HG03520 (cell line): ENCODE measurements at regions not wholly inside any gene's neighbourhood (a gene's known extent, or its start where the extent isn't known, plus 50 kb on each side); places are given as distances from the start of the nearest gene placed in this dataset.
"Not testable (repeated sequence)": the region's sequence is repeated elsewhere in the genome, so short reads cannot be mapped to it uniquely, and the experiment has no call there.

Source experiments
- ATAC-seq: cut with Tn5 transposase; IDR thresholded peaks from one replicate; pipeline ENCODE4 v1.9.1; 2021; ENCODE audit warnings: mild to moderate bottlenecking, moderate library complexity; ENCODE audit not compliant: unreplicated experiment

DNA sequence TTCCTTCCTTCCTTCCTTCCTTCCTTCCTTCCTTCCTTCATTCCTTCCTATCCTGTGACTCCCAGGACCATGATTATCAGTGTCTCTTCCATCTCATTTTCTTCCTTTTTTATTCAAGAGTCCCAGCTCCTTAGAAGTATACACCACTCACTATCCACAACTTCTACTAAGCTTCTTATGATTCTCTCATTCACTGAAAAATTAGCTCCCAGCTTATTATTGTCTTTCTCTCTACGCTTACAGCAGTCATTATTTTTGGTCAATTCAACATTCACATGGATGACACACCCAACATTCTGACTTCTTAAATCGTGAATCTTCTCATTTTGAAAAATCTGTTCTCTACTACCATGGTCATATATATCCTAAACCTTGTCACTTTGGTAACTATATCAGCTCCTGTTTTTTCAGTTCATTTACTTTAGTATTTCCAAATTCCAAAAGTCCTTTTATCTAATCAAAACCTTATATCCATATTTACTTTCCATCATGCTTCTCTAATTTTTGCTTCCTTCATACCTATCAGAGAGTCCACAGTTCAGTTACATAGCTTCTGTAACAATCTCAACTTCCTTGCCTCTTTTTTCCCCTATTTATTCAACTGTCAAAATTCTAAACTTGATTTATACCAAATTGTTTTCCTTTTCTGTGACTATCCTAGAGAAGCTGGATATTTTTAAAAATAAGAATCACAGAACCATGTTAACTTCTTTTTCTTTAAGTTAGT lies 677.5 kb downstream of the RAPGEF2 start:
- no peak for ATAC-seq

DNA sequence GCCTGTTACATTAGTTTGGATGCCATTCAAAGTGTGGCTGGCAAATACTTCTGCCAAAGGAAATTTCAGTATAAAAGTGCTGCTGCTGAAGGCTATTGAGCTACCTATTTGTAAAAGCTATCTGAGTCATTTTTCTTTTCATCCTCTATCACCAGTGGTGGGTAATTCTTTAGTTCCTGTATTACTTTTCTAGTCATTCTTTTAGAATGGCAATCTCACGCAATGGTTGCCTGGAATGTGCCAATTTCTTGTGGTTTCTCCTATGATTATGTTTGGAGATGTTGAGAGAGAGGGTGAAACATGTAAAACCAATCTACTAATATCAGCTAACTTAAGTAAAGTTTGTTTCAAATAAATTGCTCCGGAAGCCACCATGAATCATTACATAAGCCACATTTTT lies 685.0 kb downstream of the RAPGEF2 start:
- ATAC-seq: no peak

DNA sequence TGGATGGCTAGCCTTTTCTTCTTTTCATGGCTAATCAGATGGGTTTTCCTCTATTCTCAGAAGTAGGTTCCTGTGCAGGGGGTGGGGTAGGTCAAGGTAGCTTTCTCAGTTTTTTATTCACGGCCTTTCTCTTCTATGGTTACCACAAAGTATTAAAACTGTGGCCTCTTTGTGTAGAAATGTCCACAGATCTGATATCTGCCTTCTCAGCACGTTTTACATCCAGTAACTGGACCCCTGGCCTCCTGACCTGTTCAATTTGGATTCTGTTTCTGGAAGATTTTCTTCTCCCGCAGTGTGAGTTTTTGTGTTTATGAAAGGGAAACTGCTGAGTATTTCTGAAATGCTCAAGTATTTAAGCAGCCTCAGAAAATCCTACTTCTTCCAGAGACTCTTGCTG lies 688.5 kb downstream of the RAPGEF2 start:
- no peak for ATAC-seq

DNA sequence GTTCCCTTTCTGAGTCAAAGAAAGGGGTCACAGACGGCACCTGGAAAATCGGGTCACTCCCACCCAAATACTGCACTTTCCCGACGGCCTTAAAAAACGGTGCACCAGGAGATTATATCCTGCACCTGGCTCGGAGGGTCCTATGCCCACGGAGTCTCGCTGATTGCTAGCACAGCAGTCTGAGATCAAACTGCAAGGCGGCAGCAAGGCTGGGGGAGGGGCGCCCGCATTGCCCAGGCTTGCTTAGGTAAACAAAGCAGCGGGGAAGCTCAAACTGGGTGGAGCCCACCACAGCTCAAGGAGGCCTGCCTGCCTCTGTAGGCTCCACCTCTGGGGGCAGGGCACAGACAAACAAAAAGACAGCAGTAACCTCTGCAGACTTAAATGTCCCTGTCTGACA lies 701.7 kb downstream of the RAPGEF2 start:
- not testable (repeated sequence) for ATAC-seq

DNA sequence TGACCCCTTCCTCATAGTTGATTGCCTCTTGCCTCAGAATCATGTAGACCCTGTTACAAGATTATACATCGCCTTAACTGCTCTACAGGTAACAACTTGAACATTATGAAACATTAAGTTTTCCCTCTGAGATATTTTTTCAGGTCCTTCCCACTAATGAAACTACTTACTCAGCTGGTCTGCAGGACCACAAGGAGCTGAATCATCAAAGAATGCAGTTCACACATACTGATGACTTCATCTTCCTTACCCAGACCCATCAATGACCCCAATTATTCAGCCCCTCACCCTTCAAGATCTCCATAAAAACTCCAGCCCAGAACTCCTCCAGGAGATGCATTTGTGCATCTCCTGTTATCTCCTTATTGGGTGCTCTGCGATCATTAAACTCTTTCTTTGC lies 720.9 kb downstream of the RAPGEF2 start:
- no peak for ATAC-seq

DNA sequence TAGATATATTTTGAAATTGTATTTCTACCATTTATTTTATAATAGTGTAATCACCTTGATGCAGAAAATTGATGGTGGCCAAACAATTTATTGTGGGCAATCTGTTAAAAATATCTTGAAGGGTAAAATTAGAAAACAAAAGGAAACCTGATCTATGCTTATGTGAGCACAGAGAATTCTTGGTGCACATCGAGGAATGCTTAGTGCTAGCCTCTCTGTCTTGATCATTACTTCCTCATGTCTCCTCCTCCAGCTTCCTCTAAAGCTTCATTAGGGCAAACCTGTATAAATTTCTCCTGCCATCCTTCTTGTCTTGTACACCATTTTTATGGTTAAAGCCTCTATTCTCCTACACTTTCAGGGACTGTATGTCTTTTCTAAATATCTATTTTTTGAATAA lies 725.8 kb downstream of the RAPGEF2 start:
- no peak for ATAC-seq

DNA sequence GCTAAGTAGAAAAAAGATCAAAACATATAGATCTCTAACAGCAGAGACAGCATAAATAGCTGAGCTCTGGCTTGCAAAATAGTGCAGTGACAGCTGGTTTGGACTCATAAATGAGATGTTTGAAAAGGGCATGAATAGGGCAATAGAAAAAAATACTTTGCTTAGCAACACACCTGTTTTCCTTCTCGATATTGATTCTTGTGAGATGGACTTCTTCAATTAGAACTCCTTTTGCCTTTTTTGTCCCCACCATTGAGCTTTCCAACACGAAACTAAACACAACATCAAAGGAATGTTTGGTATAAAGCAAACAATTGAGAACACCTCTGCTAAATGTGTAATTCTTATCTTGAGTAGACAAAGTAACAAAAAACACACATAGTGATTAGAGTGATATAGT lies 726.3 kb downstream of the RAPGEF2 start:
- no peak for ATAC-seq

DNA sequence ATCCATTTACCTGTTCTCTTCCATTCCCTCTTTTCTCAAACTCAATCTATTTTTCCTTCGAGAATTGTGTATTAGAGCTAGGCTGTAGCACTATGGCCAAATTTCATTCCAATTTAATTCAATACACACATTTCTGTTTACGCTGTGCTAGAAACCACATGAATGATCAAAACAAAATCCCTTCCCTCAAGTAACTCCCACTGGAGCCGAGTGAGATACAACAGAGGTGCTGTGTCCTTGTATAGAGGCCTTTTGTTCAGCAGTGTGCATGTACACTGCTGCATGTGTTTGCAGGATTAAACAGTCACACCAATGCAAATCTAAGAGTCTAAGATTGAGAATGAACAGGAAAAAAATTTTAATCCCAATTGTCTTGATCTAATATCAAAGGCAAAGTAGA lies 734.2 kb downstream of the RAPGEF2 start:
- ATAC-seq: no peak

DNA sequence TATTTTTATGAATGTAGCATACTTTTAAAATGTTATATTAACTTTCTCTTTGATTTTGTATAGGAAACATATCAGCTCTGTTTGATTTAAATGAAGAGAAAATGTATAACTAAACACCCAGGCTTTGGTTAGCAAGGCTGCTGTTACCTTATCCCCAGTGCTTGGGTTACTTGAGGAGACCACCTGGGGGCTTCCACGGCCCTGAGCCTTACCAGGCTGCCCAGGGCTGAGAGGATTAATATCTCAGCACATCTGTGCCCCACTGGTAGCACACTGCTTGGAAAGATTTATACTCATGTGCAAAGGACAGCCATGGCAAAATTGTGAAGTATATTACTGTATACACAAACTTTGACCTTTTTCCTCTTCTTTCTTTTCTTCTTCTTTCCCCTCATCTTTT lies 752.9 kb downstream of the RAPGEF2 start:
- no peak for ATAC-seq

DNA sequence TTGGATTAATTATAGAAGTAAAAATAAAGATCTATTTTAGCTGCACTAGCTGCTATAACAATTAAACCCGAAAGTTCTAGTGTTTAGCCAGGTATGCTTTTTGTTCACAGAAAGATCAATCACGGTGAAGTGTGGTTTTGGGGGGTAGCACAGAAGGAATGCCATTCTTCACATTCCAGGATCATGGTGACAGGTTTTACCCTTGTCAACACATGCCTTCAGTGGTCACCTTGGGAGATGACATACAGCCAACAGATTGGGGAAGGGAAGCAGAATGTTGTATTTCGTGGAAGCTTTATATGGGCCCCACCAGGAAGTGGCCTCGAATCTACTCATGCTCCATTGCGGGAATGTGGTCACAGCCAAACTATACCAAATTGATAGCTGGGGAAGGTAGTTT lies 753.6 kb downstream of the RAPGEF2 start:
- no peak for ATAC-seq

DNA sequence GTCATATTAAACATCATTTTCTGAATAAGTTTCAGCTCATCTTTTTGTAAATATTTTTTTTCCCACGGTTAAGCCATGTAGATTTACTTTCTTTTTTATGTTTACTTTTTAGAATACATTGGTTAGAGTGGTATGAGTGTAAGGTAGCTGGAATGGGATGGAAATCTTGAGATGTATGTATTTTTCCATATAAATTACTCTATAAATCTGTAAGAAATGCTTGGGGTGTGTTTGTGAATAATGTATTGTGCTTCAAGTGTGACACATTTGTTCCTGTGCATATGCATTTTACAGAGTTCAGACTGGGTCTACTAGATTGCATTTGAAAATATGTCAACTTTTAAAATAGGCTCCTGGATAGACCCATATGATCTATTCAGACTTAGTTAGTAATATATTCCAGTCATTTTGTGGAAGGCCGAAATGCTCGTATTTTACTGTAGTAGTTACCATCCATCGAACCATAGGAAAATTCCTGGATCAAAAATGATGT lies 756.8 kb downstream of the RAPGEF2 start:
- no peak for ATAC-seq

DNA sequence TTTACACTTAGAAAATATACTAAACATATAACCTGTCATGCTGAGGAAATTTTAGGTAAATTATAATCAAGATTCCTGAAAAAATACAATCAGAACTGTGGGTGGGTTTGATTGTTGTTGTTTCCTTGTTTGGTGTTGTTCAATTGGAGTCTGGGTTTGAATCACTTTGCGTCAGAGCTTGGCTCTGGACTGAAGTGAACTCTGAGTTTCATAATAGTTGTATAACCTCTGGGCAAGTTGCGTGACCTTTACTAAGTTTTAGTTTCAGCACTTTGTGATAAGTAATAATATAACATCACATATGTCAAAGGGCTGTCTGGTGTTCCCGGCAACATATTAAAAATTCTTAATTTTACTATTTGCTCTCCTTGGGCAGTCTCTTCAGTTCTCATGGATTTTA lies 758.1 kb downstream of the RAPGEF2 start:
- no peak for ATAC-seq

DNA sequence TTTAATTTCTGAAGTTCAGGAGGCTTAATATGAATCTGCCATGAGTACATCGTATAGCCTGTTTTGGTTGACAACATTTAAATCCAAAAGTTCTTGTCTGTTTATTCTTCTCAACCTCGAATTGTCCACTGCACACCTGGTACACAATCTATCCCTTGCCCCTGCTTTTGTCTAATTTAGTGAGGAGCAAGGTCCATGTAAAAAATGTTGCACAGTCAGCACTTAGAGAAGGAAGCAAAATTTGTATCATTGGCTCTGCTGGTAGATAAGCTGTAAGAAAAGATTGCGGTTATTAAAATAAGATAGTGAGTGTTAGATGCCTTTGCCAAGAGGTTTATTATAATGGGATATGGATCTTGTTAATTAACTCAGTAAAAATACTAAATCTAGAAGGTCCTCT lies 761.5 kb downstream of the RAPGEF2 start:
- ATAC-seq: no peak

DNA sequence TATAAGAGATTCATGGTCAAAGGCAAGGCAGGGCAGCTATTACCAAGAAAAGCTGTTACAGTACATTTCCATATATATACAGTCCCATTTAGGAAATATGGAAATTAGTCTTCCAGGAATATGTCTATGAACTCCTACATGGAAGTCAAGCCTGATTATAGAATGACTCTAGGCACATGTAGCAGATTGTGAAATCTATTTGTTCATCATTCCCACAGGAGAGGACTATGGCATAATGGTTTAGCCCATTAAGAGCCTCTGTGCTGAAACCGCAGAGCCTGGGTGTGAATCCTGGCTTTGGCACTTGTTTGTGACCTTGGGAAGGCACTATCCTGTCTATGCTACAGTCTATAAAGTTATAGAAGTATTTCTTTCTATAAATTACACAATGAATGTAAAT lies 764.8 kb downstream of the RAPGEF2 start:
- no peak for ATAC-seq

DNA sequence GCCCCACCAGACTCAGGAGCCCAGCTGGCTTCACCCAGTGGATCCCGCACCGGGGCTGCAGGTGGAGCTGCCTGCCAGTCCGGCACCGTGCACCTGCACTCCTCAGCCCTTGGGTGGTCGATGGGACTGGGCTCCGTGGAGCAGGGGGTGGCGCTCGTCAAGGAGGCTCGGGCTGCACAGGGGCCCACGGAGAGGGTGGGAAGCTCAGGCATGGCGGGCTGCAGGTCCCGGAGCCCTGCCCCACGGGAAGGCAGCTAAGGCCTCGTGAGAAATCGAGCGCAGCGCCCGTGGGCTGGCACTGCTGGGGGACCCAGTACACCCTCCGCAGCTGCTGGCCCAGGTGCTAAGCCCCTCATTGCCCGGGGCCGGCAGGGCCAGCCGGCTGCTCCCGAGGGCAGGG lies 766.1 kb downstream of the RAPGEF2 start:
- ATAC-seq: not testable (repeated sequence)

DNA sequence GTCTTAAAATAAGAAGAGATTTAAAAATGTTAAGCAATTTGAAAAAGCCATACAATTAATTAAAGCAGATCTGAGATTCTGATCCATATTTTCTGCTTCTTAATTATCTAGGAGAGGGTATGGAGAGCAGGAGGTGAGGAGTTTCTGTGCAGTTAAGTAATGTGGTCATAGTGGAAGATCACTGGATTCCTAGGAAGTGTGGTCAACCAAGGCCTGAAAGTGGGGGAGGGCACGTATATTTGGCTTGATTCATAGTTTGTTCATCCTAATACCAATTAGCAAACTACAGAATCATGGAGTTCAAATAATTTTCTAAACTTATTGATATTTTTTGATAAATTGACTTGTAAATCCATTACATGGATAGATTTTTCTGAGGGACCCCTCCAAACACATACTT lies 768.3 kb downstream of the RAPGEF2 start:
- no peak for ATAC-seq

DNA sequence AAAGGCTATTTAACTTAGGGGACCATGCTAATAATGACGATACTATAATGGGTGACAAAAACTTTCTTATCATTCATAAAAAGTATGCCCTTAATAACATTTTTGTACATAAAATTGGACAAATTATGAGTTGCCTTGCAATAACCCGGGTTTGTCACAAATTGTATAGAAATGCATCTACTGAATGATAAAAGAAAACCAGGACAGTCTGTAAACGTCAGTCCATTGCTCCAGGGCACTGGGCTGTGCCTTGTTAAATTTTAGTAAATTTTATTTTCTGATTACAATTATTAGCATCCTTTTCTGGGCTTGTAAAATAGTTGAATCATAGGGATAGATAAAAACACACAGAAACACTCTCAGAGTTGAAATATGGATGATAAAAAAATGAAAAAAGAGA lies 778.3 kb downstream of the RAPGEF2 start:
- no peak for ATAC-seq

DNA sequence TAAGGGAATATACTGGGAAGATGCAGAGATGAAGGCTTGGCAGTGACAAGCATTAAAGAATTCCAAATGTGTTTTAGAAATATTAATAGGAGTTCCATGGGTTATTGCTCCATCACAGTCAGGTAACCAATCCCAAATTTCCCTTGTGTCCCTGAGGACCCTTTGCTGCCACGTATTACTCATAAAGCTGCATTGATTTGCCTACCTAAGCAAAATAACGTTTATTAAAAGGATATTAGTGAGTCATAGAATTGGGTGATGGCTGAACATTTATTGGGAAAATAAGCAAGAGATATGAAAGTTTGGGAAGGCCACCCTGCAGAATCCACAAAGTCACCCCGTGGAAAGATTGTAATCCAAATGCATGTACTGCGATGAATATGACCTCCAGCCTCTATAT lies 782.1 kb downstream of the RAPGEF2 start:
- no peak for ATAC-seq

DNA sequence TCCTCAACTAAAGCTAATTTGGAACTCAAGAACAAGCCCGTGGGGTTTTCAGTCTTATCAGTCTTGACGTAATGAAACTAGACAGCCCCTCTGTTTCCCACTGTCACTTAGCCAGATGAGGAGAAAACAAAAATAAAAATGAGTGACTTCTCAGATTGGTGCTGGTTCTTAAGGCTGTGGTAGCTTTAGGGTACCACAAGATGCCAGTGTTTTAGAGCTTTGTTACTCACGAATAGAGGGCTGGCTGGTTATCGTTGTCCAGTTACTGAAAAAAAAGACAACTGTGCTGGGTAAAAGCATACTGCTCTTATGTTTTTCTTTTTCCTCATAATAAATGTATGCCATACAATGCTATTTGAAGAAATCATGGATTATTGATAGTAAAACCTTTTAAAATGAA lies 796.7 kb downstream of the RAPGEF2 start:
- no peak for ATAC-seq

DNA sequence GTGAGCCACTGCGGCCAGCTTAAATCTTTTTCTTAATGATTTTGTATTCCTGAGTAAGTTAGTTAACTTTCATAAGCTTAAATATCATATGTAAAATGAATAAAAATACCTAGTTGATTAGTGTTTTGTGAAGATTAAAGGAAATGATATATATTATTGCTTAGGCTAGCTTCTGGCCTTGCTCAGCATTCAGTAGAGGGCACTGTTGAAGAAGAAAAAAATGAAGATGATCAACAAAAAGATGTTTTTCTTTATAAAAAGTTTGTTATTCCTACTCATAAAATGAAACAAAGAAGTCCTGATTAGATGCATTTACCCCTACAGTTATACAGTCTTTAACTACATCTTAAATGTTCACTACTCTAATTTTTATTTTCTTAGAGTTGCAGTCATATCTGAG lies 797.7 kb downstream of the RAPGEF2 start:
- no peak for ATAC-seq

DNA sequence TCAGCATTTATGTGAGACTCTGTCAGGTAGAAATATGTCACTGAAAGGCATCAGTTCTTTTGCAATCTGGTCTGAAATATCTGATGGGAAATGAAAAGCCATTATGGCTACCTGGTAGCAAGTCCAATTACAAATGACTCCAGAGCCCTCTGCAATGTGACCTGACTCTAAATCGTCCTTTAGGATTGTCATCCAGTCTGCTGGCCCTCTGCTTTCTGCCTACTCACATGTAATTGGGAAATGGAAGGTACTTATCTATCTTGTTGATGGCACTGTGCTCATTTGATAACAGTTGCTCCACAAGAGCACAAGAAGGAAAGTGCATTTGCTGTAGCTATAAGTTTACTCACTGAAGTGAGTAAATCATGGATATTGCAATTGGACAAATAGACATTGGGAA lies 799.8 kb downstream of the RAPGEF2 start:
- ATAC-seq: no peak

DNA sequence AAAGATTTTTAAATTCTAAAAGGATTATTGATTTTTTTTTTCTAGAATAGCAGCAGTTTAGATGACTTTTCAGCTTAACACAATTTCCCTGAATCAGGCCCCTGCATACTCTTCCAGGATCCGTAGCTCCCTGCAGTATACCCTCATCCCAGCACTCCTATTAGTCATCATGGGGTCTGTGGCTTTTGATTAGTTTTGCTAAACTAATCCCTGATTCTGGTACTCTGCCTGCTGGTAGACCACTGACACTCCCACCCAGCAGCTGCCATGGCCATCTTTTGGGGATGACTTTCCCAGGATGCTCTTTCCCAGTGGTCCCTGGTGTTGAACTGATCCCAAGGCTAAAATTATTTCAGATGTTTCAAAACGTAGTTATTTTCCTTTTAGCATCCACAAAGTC lies 802.0 kb downstream of the RAPGEF2 start:
- no peak for ATAC-seq

DNA sequence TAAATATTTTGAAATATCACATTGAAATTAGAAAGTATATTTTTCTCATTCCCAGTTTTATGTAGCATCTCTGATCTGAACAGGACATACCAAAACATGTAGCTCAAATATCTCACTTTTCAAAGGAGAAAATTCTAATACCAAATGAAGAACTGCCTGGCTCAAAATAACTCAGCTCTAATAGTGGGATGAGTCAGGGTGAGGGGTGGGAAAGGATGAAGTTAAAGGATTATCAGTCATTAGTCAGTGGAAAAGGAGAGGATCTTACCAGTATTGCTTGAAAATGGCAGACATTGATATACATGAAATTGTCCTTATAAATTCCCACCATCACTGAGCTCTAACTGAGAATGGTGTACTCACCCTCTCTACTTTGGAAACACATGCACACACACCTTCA lies 803.2 kb downstream of the RAPGEF2 start:
- ATAC-seq: no peak
